ENCODE measurements at regions not wholly inside any gene's neighbourhood (a gene's known extent, or its start where the extent isn't known, plus 50 kb on each side); places are given as distances from the start of the nearest gene placed in this dataset.

DNA sequence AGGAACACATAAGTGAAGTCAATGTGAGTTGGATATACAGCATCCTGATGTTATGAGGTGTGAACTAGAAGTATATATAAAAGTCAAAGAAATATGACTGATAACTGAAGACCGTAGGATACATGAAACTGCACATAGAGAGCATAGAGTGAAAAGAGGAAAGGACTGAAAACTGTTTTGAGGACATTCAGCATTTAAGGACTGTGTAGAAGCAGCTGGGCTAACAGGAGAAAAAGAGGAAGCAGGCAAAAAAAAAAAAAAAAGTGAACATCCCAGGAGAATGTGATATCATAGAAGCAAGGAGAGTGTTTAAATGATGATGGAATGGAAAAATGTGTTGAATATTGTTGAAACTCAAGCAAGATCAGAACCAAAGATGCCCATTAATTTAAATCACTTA is 363.5 kb downstream of the PCDH20 start (continued):
- TF ChIP-seq, protein P1, sequence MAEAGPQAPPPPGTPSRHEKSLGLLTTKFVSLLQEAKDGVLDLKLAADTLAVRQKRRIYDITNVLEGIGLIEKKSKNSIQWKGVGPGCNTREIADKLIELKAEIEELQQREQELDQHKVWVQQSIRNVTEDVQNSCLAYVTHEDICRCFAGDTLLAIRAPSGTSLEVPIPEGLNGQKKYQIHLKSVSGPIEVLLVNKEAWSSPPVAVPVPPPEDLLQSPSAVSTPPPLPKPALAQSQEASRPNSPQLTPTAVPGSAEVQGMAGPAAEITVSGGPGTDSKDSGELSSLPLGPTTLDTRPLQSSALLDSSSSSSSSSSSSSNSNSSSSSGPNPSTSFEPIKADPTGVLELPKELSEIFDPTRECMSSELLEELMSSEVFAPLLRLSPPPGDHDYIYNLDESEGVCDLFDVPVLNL (CRISPR knock-in tag; IDR thresholded peaks at IDR 0.05; ENCODE audit: borderline replicate concordance, low read depth), result no peak
- TF ChIP-seq PRRX2 (CRISPR knock-in tag; IDR thresholded peaks at IDR 0.05) (no peak), MYBL2 (CRISPR knock-in tag; IDR thresholded peaks at IDR 0.05) (no peak), TP53 (CRISPR knock-in tag; IDR thresholded peaks at IDR 0.05) (no peak), CREM (CRISPR knock-in tag; IDR thresholded peaks at IDR 0.05) (no peak), ESRRA (CRISPR knock-in tag; IDR thresholded peaks at IDR 0.05; ENCODE audit: borderline replicate concordance) (no peak), ELF4 (CRISPR knock-in tag; IDR thresholded peaks at IDR 0.05; ENCODE audit: low read depth) (no peak)
- TF ChIP-seq, protein P2, sequence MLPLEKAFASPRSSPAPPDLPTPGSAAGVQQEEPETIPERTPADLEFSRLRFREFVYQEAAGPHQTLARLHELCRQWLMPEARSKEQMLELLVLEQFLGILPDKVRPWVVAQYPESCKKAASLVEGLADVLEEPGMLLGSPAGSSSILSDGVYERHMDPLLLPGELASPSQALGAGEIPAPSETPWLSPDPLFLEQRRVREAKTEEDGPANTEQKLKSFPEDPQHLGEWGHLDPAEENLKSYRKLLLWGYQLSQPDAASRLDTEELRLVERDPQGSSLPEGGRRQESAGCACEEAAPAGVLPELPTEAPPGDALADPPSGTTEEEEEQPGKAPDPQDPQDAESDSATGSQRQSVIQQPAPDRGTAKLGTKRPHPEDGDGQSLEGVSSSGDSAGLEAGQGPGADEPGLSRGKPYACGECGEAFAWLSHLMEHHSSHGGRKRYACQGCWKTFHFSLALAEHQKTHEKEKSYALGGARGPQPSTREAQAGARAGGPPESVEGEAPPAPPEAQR (CRISPR knock-in tag; IDR thresholded peaks at IDR 0.05), result no peak
- TF ChIP-seq, protein P3, sequence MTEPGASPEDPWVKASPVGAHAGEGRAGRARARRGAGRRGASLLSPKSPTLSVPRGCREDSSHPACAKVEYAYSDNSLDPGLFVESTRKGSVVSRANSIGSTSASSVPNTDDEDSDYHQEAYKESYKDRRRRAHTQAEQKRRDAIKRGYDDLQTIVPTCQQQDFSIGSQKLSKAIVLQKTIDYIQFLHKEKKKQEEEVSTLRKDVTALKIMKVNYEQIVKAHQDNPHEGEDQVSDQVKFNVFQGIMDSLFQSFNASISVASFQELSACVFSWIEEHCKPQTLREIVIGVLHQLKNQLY (CRISPR knock-in tag; IDR thresholded peaks at IDR 0.05), result no peak
- TF ChIP-seq, protein P4, sequence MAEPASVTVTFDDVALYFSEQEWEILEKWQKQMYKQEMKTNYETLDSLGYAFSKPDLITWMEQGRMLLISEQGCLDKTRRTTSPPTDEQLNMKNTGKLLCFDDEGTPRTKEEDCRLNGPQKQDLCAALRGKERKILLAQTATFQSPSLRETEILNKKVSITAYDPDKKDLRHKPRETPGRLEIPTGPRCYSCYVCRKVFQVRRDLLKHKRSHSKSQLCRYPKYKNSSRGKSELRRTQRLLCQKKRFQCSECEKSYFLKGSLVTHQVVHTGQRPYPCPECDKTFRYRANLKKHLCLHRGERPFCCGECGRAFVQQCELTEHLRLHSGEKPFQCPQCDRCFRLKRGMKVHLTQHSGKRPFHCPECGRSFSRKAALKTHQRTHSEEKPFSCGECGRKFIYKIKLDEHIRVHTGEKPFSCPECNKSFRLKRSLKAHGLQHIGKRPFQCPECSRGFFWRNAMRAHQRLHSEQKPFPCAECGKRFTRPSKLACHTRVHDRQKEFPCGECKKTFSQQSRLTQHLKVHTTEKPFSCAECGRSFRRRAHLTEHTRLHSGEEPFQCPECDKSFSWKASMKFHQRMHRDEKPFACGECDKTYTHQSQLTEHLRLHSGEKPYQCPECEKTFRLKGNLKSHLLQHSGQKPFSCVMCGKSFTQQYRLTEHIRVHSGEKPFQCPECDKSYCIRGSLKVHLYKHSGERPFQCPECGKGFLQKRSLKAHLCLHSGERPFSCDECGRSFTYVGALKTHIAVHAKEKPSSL (CRISPR knock-in tag; conservative IDR thresholded peaks at IDR 0.05), result no peak

DNA sequence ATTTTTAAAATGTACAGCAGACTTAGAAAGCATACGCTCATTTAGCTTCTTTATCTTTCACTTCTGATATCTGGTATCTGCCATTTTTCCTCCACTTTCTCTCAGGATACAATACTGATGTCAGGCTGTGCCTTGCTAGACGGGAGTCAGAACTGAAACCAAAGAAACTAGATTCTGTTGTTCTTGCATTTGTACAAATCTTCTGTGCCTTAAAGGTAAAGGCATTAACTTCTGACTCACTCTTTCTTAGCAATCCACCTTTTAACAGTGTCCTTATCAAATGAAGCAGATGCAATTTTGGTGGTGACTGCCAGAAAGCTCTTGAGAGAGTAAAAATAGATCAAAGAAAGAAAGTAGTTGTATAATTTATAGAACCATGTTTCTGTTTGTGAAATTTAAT is 370.4 kb downstream of the PCDH20 start:
- H3K27me3 Mint-ChIP-seq (ENCODE audit: low read depth), result no peaks in the 10 kb centered on the region
- H3K9me3 Mint-ChIP-seq, result no peaks in the 10 kb centered on the region
- H3K36me3 Mint-ChIP-seq, result no peaks in the 10 kb centered on the region
- TF ChIP-seq, protein P5, sequence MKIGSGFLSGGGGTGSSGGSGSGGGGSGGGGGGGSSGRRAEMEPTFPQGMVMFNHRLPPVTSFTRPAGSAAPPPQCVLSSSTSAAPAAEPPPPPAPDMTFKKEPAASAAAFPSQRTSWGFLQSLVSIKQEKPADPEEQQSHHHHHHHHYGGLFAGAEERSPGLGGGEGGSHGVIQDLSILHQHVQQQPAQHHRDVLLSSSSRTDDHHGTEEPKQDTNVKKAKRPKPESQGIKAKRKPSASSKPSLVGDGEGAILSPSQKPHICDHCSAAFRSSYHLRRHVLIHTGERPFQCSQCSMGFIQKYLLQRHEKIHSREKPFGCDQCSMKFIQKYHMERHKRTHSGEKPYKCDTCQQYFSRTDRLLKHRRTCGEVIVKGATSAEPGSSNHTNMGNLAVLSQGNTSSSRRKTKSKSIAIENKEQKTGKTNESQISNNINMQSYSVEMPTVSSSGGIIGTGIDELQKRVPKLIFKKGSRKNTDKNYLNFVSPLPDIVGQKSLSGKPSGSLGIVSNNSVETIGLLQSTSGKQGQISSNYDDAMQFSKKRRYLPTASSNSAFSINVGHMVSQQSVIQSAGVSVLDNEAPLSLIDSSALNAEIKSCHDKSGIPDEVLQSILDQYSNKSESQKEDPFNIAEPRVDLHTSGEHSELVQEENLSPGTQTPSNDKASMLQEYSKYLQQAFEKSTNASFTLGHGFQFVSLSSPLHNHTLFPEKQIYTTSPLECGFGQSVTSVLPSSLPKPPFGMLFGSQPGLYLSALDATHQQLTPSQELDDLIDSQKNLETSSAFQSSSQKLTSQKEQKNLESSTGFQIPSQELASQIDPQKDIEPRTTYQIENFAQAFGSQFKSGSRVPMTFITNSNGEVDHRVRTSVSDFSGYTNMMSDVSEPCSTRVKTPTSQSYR (CRISPR knock-in tag; IDR thresholded peaks at IDR 0.05), result no peak
- TF ChIP-seq, protein P6, sequence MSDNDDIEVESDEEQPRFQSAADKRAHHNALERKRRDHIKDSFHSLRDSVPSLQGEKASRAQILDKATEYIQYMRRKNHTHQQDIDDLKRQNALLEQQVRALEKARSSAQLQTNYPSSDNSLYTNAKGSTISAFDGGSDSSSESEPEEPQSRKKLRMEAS (CRISPR knock-in tag; IDR thresholded peaks at IDR 0.05), result no peak
- TF ChIP-seq GTF2I (CRISPR knock-in tag; conservative IDR thresholded peaks at IDR 0.05) (no peak), JUN (CRISPR knock-in tag; IDR thresholded peaks at IDR 0.05) (no peak), PRRX2 (CRISPR knock-in tag; IDR thresholded peaks at IDR 0.05) (no peak), NFYB (CRISPR knock-in tag; conservative IDR thresholded peaks at IDR 0.05; ENCODE audit: low read depth) (no peak), SMAD3 (CRISPR knock-in tag; IDR thresholded peaks at IDR 0.05; ENCODE audit: borderline replicate concordance) (no peak)
- TF ChIP-seq, protein P4 (CRISPR knock-in tag; conservative IDR thresholded peaks at IDR 0.05), result no peak
- TF ChIP-seq, protein P7, sequence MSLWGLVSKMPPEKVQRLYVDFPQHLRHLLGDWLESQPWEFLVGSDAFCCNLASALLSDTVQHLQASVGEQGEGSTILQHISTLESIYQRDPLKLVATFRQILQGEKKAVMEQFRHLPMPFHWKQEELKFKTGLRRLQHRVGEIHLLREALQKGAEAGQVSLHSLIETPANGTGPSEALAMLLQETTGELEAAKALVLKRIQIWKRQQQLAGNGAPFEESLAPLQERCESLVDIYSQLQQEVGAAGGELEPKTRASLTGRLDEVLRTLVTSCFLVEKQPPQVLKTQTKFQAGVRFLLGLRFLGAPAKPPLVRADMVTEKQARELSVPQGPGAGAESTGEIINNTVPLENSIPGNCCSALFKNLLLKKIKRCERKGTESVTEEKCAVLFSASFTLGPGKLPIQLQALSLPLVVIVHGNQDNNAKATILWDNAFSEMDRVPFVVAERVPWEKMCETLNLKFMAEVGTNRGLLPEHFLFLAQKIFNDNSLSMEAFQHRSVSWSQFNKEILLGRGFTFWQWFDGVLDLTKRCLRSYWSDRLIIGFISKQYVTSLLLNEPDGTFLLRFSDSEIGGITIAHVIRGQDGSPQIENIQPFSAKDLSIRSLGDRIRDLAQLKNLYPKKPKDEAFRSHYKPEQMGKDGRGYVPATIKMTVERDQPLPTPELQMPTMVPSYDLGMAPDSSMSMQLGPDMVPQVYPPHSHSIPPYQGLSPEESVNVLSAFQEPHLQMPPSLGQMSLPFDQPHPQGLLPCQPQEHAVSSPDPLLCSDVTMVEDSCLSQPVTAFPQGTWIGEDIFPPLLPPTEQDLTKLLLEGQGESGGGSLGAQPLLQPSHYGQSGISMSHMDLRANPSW (CRISPR knock-in tag; conservative IDR thresholded peaks at IDR 0.05; ENCODE audit: low read depth), result no peak
- TF ChIP-seq, protein P8, sequence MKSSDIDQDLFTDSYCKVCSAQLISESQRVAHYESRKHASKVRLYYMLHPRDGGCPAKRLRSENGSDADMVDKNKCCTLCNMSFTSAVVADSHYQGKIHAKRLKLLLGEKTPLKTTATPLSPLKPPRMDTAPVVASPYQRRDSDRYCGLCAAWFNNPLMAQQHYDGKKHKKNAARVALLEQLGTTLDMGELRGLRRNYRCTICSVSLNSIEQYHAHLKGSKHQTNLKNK (CRISPR knock-in tag; IDR thresholded peaks at IDR 0.05), result no peak
- TF ChIP-seq, protein P9, sequence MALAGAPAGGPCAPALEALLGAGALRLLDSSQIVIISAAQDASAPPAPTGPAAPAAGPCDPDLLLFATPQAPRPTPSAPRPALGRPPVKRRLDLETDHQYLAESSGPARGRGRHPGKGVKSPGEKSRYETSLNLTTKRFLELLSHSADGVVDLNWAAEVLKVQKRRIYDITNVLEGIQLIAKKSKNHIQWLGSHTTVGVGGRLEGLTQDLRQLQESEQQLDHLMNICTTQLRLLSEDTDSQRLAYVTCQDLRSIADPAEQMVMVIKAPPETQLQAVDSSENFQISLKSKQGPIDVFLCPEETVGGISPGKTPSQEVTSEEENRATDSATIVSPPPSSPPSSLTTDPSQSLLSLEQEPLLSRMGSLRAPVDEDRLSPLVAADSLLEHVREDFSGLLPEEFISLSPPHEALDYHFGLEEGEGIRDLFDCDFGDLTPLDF (CRISPR knock-in tag; IDR thresholded peaks at IDR 0.05), result no peak
- CTCF ChIA-PET, result no interaction called here
- DNase-seq (ENCODE audit: low spot score), result no peak
- no peak for ATAC-seq
- H3K4me1 Mint-ChIP-seq, result peaks cover 25% of the 10 kb centered on the region
- no peak overlapping the region for H3K4me3 Mint-ChIP-seq
- H3K27ac Mint-ChIP-seq, result no peak overlapping the region
- POLR2A ChIA-PET, result no interaction called here

Measured in WTC11 (cell line).